H1 (cell line): ENCODE measurements at regions not wholly inside any gene's neighbourhood (a gene's known extent, or its start where the extent isn't known, plus 50 kb on each side); places are given as distances from the start of the nearest gene placed in this dataset.

Source experiments
- CTCF ChIA-PET: fragments of 300-600 bp; sonication (Branson Sonifier 250); formaldehyde crosslinking; loops from one replicate; lab custom pipeline; 2021; ENCODE audit not compliant: partially characterized antibody; lab: Charles Lee
- POLR2A ChIA-PET: fragments of 300-600 bp; sonication (Branson Sonifier 250); formaldehyde crosslinking; loops from one replicate; lab custom pipeline; 2021; ENCODE audit warnings: inconsistent platforms; ENCODE audit not compliant: partially characterized antibody; lab: Charles Lee
- DNase-seq, 2 experiments: peaks; one replicate each; pipeline versions ENCODE4 v3.0.0 to v3.0.0-alpha.2; 2010 to 2022; ENCODE audit warnings: low spot score in 2 of 2, low read depth in 1 of 2, mixed read lengths in 1 of 2
- FAIRE-seq: peaks from 2 replicates; lab custom pipeline; 2011; peaks lifted over from hg19 to GRCh38; lab: Jason Lieb, UNC
- H2AFZ ChIP-seq: 2 replicates; pipeline ENCODE4 v1.8.1; 2012; ENCODE audit warnings: low read length, inconsistent platforms
- H2AK5ac ChIP-seq: 2 replicates; pipeline ENCODE4 v1.6.1; 2013; ENCODE audit warnings: low read depth, low read length
- H2BK120ac ChIP-seq: replicated peaks from 2 replicates; pipeline ENCODE3; 2013; ENCODE audit warnings: low read depth, low read length, inconsistent platforms
- H2BK12ac ChIP-seq: 2 replicates; pipeline ENCODE4 v1.6.1; 2013; ENCODE audit warnings: low read depth, low read length
- H2BK15ac ChIP-seq: 2 replicates; pipeline ENCODE4 v1.6.1; 2013; ENCODE audit warnings: low read length
- H2BK20ac ChIP-seq: 2 replicates; pipeline ENCODE4 v1.6.1; 2013; ENCODE audit warnings: low read length
- H2BK5ac ChIP-seq: 2 replicates; pipeline ENCODE4 v1.6.1; 2013; ENCODE audit warnings: low read depth, low read length
- H3K14ac ChIP-seq: 2 replicates; pipeline ENCODE4 v1.6.1; 2013; ENCODE audit warnings: inconsistent platforms; ENCODE audit not compliant: insufficient read length
- H3K18ac ChIP-seq: 2 replicates; pipeline ENCODE4 v1.6.1; 2013; ENCODE audit warnings: low read length; ENCODE audit errors: extremely low read depth
- H3K23ac ChIP-seq: 2 replicates; pipeline ENCODE4 v1.6.1; 2013; ENCODE audit warnings: inconsistent platforms; ENCODE audit not compliant: insufficient read length
- H3K23me2 ChIP-seq: 2 replicates; pipeline ENCODE4 v1.6.1; 2013; ENCODE audit warnings: low read depth, low read length
- H3K27ac ChIP-seq: 2 replicates; pipeline ENCODE4 v1.6.1; 2011; ENCODE audit warnings: low read depth, low read length, inconsistent platforms
- H3K27me3 ChIP-seq, 4 experiments: replicated peaks in 1 of 4; 1 replicate in 1 of 4; 2 replicates in 3 of 4; pipeline versions ENCODE4 v1.6.1 to v1.8.1; 2011 to 2013; ENCODE audit warnings: low read length in 3 of 4, mild to moderate bottlenecking in 3 of 4, inconsistent platforms in 2 of 4, mixed read lengths in 2 of 4, moderate library complexity in 1 of 4; ENCODE audit not compliant: control insufficient read depth in 3 of 4, insufficient read depth in 3 of 4; ENCODE audit errors: extremely low read depth in 1 of 4
- H3K36me3 ChIP-seq, 4 experiments: 2 replicates each; pipeline versions ENCODE4 v1.6.1 to v1.8.1; 2011 to 2013; ENCODE audit warnings: mild to moderate bottlenecking in 4 of 4, low read length in 3 of 4, moderate library complexity in 2 of 4, control low read depth in 1 of 4, inconsistent platforms in 1 of 4; ENCODE audit not compliant: insufficient read depth in 4 of 4, control insufficient read depth in 2 of 4
- H3K4ac ChIP-seq: replicated peaks from 2 replicates; pipeline ENCODE3; 2013; ENCODE audit warnings: low read length, low read depth, mixed read lengths, inconsistent platforms; ENCODE audit not compliant: insufficient read length
- H3K4me1 ChIP-seq, 4 experiments: replicated peaks in 1 of 4; 1 replicate in 1 of 4; 2 replicates in 3 of 4; pipeline versions ENCODE4 v1.6.1 to v1.8.1; 2011 to 2013; ENCODE audit warnings: low read length in 3 of 4, inconsistent platforms in 2 of 4, mixed read lengths in 1 of 4; ENCODE audit not compliant: insufficient read depth in 4 of 4, control insufficient read depth in 3 of 4
- H3K4me2 ChIP-seq, 2 experiments: 2 replicates each; pipeline versions ENCODE4 v1.6.1 to v1.8.1; 2011 to 2013; ENCODE audit warnings: low read depth in 2 of 2, low read length in 2 of 2, control low read depth in 1 of 2, inconsistent platforms in 1 of 2, mild to moderate bottlenecking in 1 of 2; ENCODE audit not compliant: insufficient read depth in 1 of 2
- H3K4me3 ChIP-seq, 4 experiments: fragments of 200-600, 300-600 bp in 1 of 4; sonication (generic), shearing (Covaris generic), sonication (Bioruptor Twin) in 1 of 4; 2 replicates each; pipeline versions ENCODE4 v1.5.1 to v1.8.1; 2011 to 2016; ENCODE audit warnings: low read length in 4 of 4, low read depth in 3 of 4, control low read depth in 2 of 4, inconsistent platforms in 2 of 4, mild to moderate bottlenecking in 2 of 4, mixed read lengths in 1 of 4, moderate library complexity in 1 of 4; ENCODE audit not compliant: insufficient read depth in 2 of 4; ENCODE audit errors: extremely low read depth in 1 of 4
- H3K56ac ChIP-seq: replicated peaks from 2 replicates; pipeline ENCODE3; 2013; ENCODE audit warnings: low read depth, mild to moderate bottlenecking, mixed read lengths, low read length, inconsistent platforms; ENCODE audit not compliant: insufficient read length
- H3K79me1 ChIP-seq: 2 replicates; pipeline ENCODE4 v1.6.1; 2013; ENCODE audit warnings: low read depth, low read length, control low read depth
- H3K79me2 ChIP-seq, 2 experiments: 2 replicates each; pipeline versions ENCODE4 v1.6.1 to v1.8.1; 2012 to 2013; ENCODE audit warnings: low read length in 2 of 2, mild to moderate bottlenecking in 2 of 2, inconsistent platforms in 1 of 2; ENCODE audit not compliant: insufficient read depth in 2 of 2, control insufficient read depth in 1 of 2
- H3K9ac ChIP-seq, 4 experiments: replicated peaks in 1 of 4; 1 replicate in 1 of 4; 2 replicates in 3 of 4; pipeline versions ENCODE4 v1.6.1 to v1.8.1; 2011 to 2013; ENCODE audit warnings: low read depth in 3 of 4, low read length in 3 of 4, control low read depth in 2 of 4, mild to moderate bottlenecking in 2 of 4, moderate library complexity in 2 of 4, inconsistent platforms in 1 of 4; ENCODE audit errors: extremely low read depth in 1 of 4
- H3K9me3 ChIP-seq, 2 experiments: 2 replicates each; pipeline versions ENCODE4 v1.6.1 to v1.8.1; 2012 to 2013; ENCODE audit warnings: mild to moderate bottlenecking in 2 of 2, moderate library complexity in 2 of 2, control low read depth in 1 of 2, inconsistent platforms in 1 of 2, low read depth in 1 of 2, low read length in 1 of 2, mixed read lengths in 1 of 2; ENCODE audit not compliant: insufficient read depth in 2 of 2
- H4K20me1 ChIP-seq, 2 experiments: replicated peaks in 1 of 2; 2 replicates each; pipeline versions ENCODE3 to v1.8.1; 2011 to 2013; ENCODE audit warnings: inconsistent platforms in 2 of 2, low read length in 2 of 2, mild to moderate bottlenecking in 1 of 2; ENCODE audit not compliant: insufficient read depth in 2 of 2, control insufficient read depth in 1 of 2
- H4K5ac ChIP-seq: 2 replicates; pipeline ENCODE4 v1.6.1; 2013; ENCODE audit warnings: low read length, low read depth, mixed read lengths, inconsistent platforms; ENCODE audit not compliant: insufficient read length
- H4K8ac ChIP-seq: 2 replicates; pipeline ENCODE4 v1.8.0; 2013; ENCODE audit warnings: mild to moderate bottlenecking, moderate library complexity, low read length, inconsistent platforms; ENCODE audit not compliant: insufficient read depth; ENCODE audit errors: extremely low read depth
- H4K91ac ChIP-seq: replicated peaks from 2 replicates; pipeline ENCODE3; 2013; ENCODE audit warnings: low read length, mixed read lengths, inconsistent platforms; ENCODE audit not compliant: insufficient read length
- EZH2 ChIP-seq: fragments of 200-600 bp; sonication (generic); IDR thresholded peaks from 2 replicates; pipeline ENCODE4 v1.7.1; 2012; ENCODE audit warnings: low read depth, mild to moderate bottlenecking, moderate library complexity, low read length, inconsistent platforms; ENCODE audit not compliant: severe bottlenecking
- SP4 ChIP-seq: IDR thresholded peaks from 2 replicates; pipeline ENCODE4 v1.6.1; 2012; ENCODE audit warnings: low read length, inconsistent platforms
- WGBS, 2 experiments: shearing (Covaris generic) in 1 of 2; methylation state at CpG; one replicate each; pipeline versions ENCODE4 v1.1.6 to v1.1.7; 2013 to 2015; ENCODE audit warnings: low lambda C conversion rate in 2 of 2, mixed read lengths in 2 of 2, inconsistent platforms in 1 of 2, low coverage in 1 of 2, missing lambda C conversion rate in 1 of 2; ENCODE audit not compliant: insufficient replicate concordance in 2 of 2, insufficient coverage in 1 of 2, insufficient read length in 1 of 2; ENCODE audit errors: extremely low coverage in 1 of 2, missing lambda C conversion rate in 1 of 2; 5-methylcytosine and 5-hydroxymethylcytosine counted together

DNA sequence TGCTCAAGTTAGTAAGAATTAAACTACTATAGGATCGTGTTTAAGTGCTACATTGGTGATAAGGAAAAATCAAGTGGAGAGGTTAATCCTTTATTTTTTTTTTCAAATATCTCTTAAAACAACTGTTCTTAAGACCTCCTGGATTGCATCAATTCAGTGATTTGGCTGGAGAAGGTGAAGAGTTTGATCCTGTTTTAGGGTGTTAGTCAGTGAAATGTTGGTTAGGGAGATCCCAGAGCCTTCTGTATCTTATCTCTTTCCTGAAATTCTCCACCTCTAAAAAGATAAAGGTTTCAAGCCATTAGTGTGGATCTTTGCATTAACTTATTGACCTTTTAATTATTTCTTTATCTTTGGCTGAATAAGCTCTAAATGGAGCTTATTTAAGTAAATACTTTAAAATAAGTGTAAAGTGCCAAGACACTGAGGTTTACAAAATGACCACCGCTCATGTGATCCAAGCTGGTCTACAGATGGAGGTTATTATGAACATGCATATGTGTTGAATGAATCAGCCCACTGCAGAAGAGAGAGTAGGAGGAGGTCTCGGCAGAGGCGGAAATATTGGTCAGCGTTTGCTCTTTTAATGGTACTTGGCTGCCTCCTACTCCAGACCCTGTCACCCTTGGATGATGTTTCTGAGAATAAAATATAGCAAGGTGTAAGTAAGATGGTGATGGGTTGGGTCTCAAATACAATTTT, 51.8 kb upstream of the BMPER start:
- Histone ChIP-seq H4K8ac (no peak overlapping the region), H4K91ac (no peak overlapping the region), H3K9ac (no peak overlapping the region), H3K9me3 (no peaks in the 10 kb centered on the region), H3K56ac (no peak overlapping the region), H2BK12ac (no peak overlapping the region), H2AK5ac (no peak overlapping the region), H3K4me2 (no peak overlapping the region), H2AFZ (no peak overlapping the region), H3K79me2 (no peaks in the 10 kb centered on the region), H3K18ac (no peak overlapping the region), H3K79me1 (no peaks in the 10 kb centered on the region), H3K4ac (no peak overlapping the region), H4K20me1 (no peaks in the 10 kb centered on the region), H4K5ac (no peak overlapping the region), H2BK20ac (no peak overlapping the region), H2BK15ac (no peak overlapping the region), H3K4me3 (no peak overlapping the region), H2BK5ac (no peak overlapping the region), H3K36me3 (no peaks in the 10 kb centered on the region; a peak in 1 of 8 replicates), H3K4me1 (no peaks in the 10 kb centered on the region), H3K14ac (no peak overlapping the region), H3K27me3 (no peaks in the 10 kb centered on the region), H3K23ac (no peak overlapping the region), H3K23me2 (no peaks in the 10 kb centered on the region; the same call in 1 of the 2 replicates), H2BK120ac (no peak overlapping the region), H3K27ac (no peak overlapping the region)
- ChIA-PET CTCF (interaction anchor here (0.6 to 3.4 kb wide), 3 partner anchors 17 to 96 kb away, joined by 3 to 10 read pairs (median 3); no protein-coding TSS in a partner anchor), POLR2A (no interaction called here)
- no peak for TF ChIP-seq SP4
- TF ChIP-seq EZH2, result no peak
- 91% methylated on average over 5 of the region's 5 CpGs; no CpG with 5 or more reads in 1 of the 2 experiments for WGBS, 2 experiments
- DNase-seq (no peak), FAIRE-seq (no peak)
